C4-2B (cell line): ENCODE measurements at regions not wholly inside any gene's neighbourhood (a gene's known extent, or its start where the extent isn't known, plus 50 kb on each side); places are given as distances from the start of the nearest gene placed in this dataset.

Experiments used
- ZFX ChIP-seq: fragments of 450-650 bp; IDR thresholded peaks from 2 replicates; pipeline ENCODE4 v1.6.1; 2017
- TF ChIP-seq, protein P1 (sequence below): fragments of 450-650 bp; conservative IDR thresholded peaks from 2 replicates; pipeline ENCODE4 v1.5.1; 2017; ENCODE audit warnings: mild to moderate bottlenecking

DNA sequence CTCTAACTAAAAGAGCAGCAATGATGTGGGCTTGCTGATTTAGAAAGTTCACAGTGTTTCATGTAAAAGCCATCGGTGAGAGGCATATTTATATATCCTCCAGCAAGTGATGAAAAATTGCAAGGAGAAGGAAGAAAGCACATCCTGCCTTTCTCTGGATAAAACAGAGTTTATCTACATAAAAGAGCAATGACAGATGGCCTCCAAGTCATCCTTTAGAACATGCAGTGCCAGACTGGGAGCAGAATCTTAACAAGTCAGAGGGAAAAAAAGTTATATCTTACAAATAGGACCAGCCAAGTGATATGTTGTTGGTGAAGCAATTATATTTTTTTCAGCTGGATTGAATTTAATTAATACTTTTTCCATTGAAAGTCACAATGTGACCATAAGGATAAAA is 253.8 kb upstream of the MGMT start:
- TF ChIP-seq, protein P1, sequence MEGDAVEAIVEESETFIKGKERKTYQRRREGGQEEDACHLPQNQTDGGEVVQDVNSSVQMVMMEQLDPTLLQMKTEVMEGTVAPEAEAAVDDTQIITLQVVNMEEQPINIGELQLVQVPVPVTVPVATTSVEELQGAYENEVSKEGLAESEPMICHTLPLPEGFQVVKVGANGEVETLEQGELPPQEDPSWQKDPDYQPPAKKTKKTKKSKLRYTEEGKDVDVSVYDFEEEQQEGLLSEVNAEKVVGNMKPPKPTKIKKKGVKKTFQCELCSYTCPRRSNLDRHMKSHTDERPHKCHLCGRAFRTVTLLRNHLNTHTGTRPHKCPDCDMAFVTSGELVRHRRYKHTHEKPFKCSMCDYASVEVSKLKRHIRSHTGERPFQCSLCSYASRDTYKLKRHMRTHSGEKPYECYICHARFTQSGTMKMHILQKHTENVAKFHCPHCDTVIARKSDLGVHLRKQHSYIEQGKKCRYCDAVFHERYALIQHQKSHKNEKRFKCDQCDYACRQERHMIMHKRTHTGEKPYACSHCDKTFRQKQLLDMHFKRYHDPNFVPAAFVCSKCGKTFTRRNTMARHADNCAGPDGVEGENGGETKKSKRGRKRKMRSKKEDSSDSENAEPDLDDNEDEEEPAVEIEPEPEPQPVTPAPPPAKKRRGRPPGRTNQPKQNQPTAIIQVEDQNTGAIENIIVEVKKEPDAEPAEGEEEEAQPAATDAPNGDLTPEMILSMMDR, result no peak
- TF ChIP-seq ZFX, result no peak
